Fibroblast of skin of scalp (primary cell): ENCODE measurements at regions not wholly inside any gene's neighbourhood (a gene's known extent, or its start where the extent isn't known, plus 50 kb on each side); places are given as distances from the start of the nearest gene placed in this dataset.
A peak's percentile ranks its signal among the peaks of the same experiment; 100 is the strongest.
"Not testable (repeated sequence)": the region's sequence is repeated elsewhere in the genome, so short reads cannot be mapped to it uniquely, and the experiment has no call there.

Experiments used
- DNase-seq: peaks from one replicate; pipeline ENCODE4 v3.0.0-alpha.2; 2013

DNA sequence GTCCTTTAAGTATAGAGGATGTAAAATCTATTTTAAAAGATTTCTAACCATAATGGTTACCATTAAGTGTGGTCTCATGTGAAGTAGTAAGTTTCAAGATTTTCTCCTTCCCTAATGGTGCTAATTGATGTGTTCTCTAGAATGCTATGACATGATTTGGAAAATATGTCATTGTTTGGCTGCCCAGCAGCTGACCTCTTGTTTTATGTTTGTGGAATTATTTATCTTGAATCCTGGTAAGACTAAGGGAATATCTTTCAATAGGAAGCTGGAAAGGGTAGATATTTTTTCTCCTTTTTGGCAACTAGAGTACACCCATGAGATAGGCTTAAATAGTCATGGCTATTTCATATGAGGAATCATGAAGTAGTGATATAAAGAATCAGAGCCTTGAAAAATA lies 139.8 kb upstream of the CHODL start:
- no peak for DNase-seq

DNA sequence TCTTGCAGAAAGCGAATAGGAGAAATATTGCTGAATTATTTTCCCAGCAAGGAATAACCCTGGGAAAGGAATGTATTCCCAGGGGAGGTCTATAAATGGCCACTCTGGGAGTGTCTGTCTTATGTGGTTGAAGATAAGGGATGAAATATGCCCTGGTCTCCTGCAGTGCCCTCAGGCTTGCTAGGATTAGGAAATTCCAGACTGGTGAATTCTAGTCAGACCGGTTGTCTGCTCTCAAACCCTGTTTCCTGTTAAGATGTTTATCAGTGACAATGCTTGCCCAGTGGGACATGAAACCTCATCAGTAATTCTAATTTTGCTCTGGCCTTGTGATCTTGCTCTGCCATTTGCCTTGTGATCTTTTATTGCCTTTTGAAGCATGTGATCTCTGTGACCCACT lies 148.2 kb upstream of the CHODL start:
- DNase-seq, result not testable (repeated sequence)

DNA sequence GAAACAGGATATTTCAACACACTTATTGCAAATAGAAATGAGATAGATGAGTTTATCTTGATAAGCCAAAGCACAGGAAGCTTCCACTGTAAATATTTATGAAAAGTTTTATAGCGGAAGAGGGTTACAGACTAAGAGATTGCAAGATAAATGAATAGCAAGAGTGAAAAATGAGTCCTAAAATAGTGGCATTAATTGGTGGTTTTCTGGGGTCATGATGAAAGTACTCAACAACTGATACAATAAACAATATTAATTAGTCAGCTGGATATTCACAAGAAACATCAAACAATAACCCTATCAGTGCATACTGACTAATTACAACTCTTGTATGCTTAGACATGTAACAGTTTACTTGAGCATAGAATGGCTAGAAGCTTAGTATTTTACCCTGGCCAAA lies 154.8 kb upstream of the CHODL start:
- no peak for DNase-seq

DNA sequence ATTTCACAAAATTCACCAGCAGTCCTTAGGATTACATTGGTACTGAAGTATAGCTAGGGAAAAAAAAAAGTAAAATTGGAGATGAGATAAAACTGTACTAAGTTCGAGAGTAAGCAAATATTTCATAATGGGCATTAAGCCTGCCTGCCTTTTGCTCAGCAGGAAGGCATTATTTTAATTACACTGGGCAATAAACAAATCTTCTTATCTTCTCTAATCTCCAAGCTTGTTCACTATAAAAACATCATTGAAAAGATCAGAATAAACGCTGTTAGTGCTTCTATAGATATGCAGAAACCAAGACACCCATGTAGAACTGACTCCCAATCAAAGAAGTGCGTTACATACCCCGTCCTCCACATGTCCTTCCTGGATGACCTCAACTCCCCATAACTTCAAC lies 174.2 kb upstream of the CHODL start:
- no peak for DNase-seq

DNA sequence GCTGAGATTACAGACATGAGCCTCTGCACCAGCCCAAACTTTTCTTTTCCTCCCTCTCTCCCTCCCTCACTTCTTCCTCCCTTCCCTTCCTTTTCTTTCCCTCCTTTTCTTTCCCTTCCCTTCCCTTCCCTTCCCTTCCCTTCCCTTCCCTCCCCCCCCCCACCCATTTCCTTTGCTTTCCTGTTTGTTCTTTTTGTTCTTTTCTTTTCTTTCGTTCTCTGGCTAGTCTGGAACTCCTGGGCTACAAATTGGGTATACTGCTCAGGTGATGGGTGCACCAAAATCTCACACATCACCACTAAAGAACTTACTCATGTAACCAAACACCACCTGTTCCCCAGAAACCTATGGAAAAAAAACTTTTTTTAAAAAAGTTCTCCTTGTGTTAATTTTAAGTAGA lies 174.8 kb upstream of the CHODL start:
- DNase-seq, result no peak

DNA sequence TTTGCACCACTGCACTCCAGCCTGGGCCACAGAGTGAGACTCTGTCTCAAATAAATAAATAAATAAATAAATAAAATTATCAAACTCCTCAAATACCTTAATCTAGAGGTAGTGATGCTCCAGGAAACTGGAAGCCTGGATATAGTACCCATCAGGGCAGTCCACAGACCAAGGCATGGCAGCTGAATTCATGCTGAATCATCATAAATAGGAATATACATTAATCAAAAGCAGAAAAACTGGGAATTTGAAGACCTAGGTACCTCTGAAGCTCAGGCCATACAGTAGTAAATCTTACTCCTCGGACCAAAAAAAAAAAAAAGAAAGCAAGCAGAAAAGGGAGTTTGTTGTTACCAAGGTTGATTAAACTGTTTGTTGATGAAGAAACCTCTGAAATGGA lies 184.2 kb upstream of the CHODL start:
- DNase-seq, result no peak

DNA sequence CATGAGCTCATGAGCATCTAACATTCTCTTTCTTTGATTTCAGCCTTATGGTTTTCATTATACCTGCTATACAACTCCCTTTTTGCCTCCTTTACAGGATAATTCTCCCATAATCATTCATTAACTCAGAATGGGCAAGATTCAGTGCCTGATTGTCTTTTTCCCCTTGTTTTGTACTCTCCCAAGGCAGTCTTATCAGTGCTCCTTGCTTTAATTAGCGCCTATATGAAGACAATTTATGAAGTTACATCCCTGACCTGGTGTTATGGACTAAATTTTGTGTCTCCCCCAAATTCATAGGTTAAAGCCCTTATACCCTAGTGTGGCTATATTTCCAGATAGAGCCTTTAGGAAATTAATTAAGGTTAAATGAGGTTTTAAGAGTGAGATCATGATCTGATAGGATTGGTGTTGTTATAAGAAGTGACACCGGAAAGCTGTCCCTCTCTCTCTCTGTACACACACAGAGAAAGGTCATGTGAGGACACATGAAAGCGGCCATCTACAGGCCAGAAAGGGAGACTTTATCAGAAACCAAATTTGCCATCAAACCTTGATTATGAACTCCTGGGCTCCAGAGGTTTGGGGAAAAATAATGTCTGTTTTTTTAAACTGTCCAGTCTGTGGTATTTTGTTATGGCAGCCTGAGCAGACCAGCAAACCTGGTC lies 185.8 kb upstream of the CHODL start:
- no peak for DNase-seq

DNA sequence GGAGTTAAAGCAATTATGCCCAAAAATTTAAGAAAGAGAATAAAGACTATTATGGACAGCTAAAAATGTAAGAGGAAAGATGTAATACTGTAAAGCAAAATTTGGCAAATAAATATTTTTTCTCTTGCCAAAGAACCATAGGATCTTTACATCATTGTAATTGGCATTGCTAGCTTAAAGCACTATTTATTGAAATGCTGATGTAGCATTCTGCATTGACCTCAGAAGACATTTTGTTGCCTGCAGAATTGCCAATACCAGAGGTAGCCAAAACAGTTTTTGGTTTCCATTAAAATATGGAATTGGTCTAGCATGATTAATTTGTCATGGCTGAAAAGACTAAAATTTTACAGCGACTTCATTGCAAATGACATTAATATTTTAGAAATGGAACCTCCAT lies 191.5 kb upstream of the CHODL start:
- DNase-seq, result no peak

DNA sequence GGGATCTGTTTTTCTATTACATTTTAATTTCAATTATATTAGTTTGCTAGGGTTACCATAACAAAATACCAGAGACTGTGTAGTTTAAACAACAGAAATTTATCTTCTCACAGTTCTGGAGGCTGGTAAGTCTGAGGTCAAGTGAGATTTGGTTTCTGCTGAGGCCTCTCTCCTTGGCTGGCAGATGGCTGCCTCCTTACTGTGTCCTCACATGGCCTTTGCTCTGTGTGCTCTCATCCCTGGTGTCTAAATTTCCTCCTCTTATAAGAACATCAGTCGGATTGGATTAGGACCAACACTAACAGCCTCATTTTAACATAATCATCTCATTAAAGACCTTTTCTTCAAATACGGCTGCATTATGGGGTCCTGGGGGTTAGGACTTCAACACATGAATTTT lies 195.2 kb upstream of the CHODL start:
- DNase-seq, result no peak

DNA sequence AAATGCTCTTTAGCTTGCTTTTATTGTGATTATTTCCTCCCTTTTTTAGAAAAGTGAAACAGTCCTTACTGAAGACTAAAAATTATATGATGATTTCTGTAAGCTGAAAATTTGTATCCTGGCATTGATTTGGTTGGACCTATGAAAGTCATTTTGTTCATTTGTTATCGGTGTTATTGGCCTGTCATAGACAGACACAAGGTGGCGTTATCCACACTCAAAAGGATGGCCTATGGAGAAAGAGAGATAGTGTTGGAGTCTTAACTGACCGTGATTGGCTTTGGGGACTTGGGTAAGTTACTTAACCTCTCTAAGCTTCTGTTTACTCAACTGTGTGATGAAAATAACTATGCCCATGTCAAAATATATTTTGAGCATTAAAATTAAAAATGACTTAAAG lies 203.6 kb upstream of the CHODL start:
- DNase-seq, result peak; percentile 11

DNA sequence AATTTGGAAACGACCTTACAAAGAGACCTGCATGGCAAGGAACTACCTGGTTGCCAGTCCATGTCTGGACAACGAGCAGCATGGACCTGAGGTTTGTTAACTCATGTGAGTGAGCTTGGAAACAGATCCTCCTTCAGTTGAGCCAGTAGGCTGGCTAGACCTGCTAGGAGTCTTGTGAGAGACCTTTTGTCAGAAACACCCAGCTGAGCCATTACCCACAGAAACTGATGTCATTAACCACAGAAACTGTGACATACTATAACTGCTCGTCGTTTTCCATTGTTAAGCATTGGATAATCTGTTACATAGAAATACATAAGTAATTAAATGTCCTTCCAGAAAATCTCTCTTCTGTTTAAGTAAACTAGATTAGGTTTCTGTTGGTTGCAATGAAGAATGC lies 211.1 kb upstream of the C21orf91 start:
- no peak for DNase-seq

DNA sequence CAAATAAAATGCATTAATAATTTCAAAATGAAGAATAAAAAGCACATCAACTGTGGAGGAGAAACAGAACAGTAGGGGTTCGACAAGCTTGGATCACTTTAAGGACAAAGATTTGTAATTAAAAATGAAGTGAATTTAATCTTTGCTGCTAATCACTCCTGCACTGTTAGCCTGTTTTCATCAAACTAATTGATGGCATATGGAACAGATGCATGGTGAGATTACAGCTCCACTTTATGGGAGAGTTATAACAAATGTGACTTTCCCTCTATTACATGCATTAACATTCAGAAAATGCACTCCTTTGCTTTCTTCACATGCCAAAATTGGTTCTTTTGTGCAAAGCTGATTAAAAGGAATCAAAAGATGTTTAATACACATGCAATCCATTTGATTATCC lies 207.2 kb upstream of the C21orf91 start:
- DNase-seq, result no peak

DNA sequence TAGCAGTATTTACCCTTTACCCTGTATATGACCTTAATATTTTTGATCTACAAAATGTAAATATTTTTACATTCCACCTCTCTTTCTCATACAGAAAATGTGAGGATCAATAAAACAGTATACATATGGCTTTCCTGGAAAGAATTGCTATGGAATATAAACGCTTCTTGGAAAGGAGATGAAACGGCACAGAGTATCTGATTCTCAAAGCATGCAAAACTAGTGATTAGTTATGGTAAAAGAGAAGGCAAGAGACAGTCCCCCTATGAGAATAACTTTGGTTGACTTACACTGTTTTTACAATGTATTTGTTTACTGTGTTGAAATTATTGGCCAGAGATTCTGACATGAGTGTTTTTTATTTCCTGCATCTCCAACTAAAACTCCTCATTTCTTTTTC lies 204.6 kb upstream of the C21orf91 start:
- no peak for DNase-seq

DNA sequence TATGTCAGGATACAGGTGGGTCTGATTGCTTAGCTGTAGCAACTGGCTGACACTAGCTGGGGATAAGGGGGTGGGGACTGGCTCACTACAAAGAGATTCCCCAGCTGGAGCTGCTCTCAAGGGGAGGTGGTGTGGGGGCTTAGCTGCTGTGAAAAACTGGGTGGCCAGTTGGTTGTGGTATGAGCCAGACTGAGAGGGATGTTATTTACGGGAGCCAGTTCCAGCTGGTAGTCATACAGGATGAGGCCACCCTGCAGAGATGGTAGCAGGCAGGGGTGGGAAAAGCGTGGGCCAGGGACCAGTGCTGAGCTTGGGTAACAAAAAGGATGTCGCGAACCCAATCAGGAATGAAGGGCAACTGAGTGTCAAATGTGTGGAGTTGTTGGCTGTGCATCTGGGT lies 204.0 kb upstream of the C21orf91 start:
- DNase-seq, result no peak

DNA sequence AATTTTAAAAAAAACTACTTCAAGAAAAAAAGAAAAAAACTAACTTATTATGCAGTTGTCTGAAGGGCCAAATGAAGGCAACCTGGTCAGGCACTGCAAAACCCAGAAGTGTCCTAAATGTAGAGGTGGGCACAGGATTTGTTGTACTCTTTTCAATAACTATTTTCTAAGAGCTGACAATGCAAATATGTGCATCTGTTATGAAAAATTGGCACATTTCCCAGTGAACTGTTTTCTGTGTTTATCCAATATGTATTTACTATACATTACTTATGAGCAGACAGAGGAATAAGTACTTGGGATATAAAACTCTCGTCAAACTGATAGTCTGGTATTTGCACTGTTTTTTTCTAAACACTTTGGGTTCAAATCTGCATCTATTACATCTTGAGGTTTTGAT lies 188.0 kb upstream of the C21orf91 start:
- no peak for DNase-seq

DNA sequence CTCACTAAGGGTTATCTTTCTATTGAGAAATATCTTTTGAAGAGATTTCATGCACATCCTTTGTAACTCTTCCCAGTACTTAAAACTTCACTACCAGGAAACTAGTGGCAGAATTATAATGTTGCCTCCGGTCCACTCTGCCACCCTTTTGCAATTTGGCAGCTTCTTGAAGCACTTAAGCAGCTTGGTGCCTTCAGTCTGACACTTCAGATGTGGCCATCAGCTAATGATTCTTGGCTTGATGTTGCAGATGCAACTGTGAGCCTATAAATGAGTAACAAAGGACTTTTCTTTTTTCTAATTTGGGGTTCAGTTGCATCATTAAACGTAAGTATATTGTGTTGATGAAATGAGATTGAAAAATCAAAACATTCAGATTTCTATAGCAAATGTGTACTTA lies 187.5 kb upstream of the C21orf91 start:
- DNase-seq, result no peak

DNA sequence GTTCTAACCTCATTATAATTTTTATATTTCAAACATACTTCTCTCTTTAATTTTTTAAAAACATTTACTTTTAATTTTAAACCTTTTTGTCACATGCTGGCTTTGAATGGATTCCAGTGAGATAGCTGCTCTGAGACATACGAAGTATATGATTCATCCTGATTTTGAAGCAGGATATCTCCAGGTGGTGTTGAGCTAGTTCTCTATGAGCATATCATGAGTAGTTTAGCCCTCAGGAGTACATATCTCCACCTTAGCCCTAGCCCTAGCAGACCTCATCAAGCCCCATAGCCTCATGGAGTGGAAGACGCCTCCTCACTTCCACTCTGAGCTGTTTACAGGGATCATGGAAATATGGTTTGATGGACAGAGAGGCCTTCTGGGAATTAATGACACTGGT lies 183.2 kb upstream of the C21orf91 start:
- no peak for DNase-seq

DNA sequence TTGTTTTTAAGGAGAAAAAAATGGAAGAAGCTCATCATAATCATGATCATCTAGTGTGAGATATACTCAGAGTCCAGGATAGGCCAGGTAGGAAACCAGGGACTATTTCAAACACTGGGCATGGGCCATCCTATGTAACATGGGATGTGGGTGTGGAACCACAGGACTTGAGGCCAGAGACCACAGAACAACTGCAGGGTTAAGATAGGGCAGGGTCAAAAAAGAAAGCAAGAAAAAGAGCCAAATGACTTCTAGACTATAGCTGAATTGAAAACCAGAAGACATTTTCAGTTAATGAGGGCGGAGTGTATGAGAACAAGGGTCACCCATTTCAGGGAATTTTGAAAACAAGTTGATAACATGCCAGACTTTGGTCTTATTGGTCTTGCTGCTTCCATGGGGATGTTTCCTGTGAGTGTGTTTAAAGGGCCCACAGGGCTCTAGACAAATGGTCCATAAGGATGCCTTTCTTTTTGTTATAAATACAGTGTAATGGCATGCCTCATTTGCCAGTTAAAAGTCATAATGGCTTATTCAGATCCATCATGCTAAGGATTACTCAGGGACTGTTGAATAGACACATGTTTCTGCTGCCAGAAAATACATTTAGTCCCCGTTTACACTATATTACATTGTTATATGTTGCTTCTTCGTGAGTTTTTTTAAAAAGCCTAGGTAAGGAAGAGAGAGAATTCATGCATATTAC lies 182.0 kb upstream of the C21orf91 start:
- DNase-seq, result no peak

DNA sequence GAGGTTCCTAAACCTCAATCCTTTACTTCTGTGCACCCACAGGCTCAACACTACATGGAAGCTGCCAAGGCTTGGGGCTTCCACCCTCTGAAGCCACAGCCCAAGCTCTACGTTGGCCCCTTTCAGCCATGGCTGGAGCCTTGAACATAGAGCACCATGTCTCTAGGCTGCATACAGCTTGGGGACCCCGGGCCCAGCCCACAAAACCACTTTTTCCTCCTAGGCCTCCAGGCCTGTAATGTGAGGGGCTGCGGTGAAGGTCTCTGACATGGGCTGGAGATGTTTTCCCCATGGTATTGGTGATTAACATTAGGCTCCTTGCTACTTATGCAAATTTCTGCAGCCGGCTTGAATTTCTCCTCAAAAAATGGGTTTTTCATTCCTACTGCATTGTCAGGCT lies 179.4 kb upstream of the C21orf91 start:
- not testable (repeated sequence) for DNase-seq

DNA sequence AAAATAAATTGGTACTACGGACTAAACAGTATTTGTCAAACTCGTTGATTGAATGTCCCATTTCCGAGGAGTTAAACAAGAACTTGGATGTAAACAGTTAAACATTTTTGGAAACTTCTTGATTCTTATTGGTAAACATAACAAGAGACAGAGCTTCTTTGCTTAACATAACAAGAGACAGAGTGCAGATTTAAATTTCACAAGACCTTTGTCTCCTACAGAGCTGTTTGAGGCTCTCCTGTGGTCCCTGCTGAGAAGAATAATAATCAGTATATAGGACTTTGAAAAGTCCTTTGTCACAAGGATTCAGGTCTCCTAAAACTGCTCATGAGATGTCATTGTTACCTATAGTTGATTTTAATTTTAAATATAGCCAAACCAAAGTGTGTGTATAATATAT lies 170.6 kb upstream of the C21orf91 start:
- DNase-seq, result no peak

DNA sequence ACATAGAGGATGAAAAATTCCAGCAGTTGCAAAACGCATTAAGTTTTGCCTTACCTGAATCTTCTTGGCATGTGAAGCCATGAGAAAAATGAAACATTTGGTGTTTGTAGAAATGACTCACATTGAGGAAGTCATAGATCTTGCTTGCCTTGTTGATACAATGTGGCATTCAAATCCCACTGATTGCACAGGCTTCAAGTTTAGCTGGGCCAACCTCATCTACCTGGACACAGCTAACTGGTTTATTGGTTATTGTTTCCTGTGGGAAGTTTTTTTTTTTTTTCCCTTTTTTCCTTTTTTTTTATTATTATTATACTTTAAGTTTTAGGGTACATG lies 168.9 kb upstream of the C21orf91 start:
- DNase-seq, result no peak

DNA sequence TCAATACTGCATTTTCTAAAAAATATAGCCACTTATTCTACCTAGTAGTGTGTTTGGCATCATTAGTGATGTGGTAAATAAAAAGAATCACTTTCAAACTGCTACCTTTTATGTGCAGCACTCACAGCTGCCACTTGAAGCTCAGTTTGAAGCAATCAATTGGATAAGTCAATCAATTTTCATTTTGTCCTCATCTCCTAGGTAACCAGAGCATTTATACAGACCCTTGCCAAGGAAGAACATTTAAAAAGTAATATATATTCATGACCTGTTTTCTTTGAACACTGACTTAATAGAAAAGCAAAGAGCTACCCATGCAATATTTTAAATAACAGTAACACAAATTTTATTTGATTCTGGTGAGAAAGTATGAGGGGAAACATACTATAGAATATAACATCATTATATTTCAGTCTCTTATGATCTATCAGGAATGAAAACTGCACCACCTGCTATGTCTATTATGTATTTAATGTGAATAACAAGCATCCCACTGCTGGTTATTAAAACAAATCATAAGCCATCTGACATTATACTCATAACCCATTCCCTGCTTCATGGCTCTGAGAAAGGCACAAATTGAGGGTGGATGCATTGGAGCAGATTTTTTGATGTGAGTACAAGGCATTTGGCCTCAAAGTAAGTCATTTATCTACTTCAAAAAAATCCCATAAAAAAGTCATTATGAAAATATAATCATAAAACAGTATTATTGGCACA lies 168.4 kb upstream of the C21orf91 start:
- no peak for DNase-seq

DNA sequence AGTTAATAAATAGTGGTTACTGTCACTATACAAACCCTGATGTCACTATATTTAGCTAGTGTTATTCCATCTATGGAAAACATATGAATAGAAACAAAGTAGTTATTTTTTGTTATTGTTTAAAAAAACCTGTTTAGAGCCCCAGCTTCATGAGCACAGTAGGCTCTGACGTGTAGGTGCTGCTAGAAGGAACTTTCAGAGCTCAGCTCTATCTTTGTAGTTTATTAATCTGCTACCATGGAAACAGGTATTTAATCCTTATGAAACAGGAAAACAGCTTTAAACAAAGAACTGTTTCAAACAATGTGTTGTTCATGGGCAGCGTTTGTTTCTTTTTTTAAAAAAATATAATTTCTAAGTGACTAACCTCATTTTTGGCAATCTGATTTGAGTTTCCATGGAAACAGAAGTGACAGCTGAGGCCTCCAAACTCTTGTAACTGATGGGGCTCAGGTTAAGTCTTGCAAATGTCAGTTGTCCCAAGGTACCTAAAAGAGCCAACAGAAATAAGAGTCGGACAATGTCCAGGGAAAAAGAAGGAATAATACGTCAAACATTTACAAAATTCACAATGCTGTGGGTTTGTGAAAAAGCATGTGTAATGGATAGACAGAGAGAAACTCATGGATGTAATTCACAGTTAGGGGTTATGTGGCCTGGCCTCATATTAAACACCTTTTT lies 162.0 kb upstream of the C21orf91 start:
- DNase-seq, result no peak

DNA sequence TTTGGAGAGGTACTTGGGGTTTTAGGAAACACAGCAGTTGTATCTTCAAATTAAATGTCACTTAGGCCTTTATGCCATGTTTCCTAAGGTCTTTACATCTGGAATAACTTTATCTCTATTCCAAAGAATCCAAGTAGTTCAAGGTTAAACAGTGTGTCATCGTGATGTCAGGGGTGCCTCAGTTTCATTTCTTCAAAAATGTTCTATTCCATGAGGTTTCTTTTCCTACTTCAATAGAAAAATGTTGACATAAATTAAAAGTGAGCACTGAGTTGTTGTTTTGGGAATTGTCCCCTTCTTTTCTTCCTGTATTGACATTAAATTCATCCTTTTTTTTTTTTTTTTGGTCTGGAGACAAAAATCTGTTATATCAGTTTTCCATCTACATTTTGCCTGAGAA lies 160.6 kb upstream of the C21orf91 start:
- no peak for DNase-seq
